ENCODE measurements at regions not wholly inside any gene's neighbourhood (a gene's known extent, or its start where the extent isn't known, plus 50 kb on each side); places are given as distances from the start of the nearest gene placed in this dataset.

DNA sequence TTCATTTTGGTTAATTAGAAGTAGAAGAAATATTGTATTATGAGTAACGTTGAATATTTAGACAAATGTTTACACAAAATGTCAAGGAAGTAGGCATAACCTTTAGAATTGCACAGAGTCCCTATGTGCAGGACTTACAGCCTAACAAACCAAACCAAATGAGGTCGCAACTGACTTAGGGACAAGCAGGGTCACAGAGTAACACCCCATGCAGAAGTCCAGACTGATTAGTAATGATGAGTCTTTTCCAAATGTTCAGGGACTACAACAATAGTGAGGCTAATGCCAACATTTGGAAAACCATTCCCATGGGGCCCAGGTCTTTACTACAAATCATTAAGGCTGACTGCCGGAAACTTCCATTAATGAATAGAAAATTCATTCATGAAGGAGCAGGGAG, 452.5 kb upstream of the CHAC2 start:
- Histone ChIP-seq H3K9me3 (ENCODE audit: control insufficient read depth, insufficient read depth, low read depth, low read length) (no peaks in the 10 kb centered on the region), H3K4me1 (ENCODE audit: control insufficient read depth, insufficient read depth, low read length) (no peaks in the 10 kb centered on the region), H3K27ac (ENCODE audit: extremely low read depth, low read depth, low read length) (no peak overlapping the region), H3K4me3 (ENCODE audit: low read depth, low read length) (no peak overlapping the region), H3K36me3 (ENCODE audit: control insufficient read depth in 2 of 2, insufficient read depth in 1 of 2, low read length in 2 of 2) (no peaks in the 10 kb centered on the region)
- ChIA-PET POLR2A (no interaction called here), CTCF (no interaction called here)
- TF ChIP-seq ZNF596 (tag by site-specific recombination; IDR thresholded peaks at IDR 0.05) (no peak), ZNF239 (tag by site-specific recombination; IDR thresholded peaks at IDR 0.05) (no peak), ZNF677 (tag by site-specific recombination; IDR thresholded peaks at IDR 0.05) (no peak), ZNF707 (tag by site-specific recombination; IDR thresholded peaks at IDR 0.05) (no peak), ZNF366 (tag by site-specific recombination; conservative IDR thresholded peaks at IDR 0.05) (no peak), ZNF266 (tag by site-specific recombination; IDR thresholded peaks at IDR 0.05; ENCODE audit: low read depth) (no peak), GLIS1 (tag by site-specific recombination; IDR thresholded peaks at IDR 0.05) (no peak), INSM2 (tag by site-specific recombination; IDR thresholded peaks at IDR 0.05) (no peak), ZNF548 (tag by site-specific recombination; IDR thresholded peaks at IDR 0.05) (no peak), SETDB1 (IDR thresholded peaks at IDR 0.05; ENCODE audit: insufficient read length, low read length) (no peak), ZNF16 (tag by site-specific recombination; IDR thresholded peaks at IDR 0.05; ENCODE audit: low read depth) (no peak), ZIC2 (tag by site-specific recombination; IDR thresholded peaks at IDR 0.05) (no peak), ZBTB7A (tag by site-specific recombination; IDR thresholded peaks at IDR 0.05; ENCODE audit: low read depth) (no peak), WT1 (tag by site-specific recombination; IDR thresholded peaks at IDR 0.05) (no peak), ZNF514 (tag by site-specific recombination; IDR thresholded peaks at IDR 0.05) (no peak)
- TF ChIP-seq, protein P1, sequence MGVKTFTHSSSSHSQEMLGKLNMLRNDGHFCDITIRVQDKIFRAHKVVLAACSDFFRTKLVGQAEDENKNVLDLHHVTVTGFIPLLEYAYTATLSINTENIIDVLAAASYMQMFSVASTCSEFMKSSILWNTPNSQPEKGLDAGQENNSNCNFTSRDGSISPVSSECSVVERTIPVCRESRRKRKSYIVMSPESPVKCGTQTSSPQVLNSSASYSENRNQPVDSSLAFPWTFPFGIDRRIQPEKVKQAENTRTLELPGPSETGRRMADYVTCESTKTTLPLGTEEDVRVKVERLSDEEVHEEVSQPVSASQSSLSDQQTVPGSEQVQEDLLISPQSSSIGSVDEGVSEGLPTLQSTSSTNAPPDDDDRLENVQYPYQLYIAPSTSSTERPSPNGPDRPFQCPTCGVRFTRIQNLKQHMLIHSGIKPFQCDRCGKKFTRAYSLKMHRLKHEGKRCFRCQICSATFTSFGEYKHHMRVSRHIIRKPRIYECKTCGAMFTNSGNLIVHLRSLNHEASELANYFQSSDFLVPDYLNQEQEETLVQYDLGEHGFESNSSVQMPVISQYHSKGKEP (tag by site-specific recombination; IDR thresholded peaks at IDR 0.05), result no peak
- TF ChIP-seq, protein P2, sequence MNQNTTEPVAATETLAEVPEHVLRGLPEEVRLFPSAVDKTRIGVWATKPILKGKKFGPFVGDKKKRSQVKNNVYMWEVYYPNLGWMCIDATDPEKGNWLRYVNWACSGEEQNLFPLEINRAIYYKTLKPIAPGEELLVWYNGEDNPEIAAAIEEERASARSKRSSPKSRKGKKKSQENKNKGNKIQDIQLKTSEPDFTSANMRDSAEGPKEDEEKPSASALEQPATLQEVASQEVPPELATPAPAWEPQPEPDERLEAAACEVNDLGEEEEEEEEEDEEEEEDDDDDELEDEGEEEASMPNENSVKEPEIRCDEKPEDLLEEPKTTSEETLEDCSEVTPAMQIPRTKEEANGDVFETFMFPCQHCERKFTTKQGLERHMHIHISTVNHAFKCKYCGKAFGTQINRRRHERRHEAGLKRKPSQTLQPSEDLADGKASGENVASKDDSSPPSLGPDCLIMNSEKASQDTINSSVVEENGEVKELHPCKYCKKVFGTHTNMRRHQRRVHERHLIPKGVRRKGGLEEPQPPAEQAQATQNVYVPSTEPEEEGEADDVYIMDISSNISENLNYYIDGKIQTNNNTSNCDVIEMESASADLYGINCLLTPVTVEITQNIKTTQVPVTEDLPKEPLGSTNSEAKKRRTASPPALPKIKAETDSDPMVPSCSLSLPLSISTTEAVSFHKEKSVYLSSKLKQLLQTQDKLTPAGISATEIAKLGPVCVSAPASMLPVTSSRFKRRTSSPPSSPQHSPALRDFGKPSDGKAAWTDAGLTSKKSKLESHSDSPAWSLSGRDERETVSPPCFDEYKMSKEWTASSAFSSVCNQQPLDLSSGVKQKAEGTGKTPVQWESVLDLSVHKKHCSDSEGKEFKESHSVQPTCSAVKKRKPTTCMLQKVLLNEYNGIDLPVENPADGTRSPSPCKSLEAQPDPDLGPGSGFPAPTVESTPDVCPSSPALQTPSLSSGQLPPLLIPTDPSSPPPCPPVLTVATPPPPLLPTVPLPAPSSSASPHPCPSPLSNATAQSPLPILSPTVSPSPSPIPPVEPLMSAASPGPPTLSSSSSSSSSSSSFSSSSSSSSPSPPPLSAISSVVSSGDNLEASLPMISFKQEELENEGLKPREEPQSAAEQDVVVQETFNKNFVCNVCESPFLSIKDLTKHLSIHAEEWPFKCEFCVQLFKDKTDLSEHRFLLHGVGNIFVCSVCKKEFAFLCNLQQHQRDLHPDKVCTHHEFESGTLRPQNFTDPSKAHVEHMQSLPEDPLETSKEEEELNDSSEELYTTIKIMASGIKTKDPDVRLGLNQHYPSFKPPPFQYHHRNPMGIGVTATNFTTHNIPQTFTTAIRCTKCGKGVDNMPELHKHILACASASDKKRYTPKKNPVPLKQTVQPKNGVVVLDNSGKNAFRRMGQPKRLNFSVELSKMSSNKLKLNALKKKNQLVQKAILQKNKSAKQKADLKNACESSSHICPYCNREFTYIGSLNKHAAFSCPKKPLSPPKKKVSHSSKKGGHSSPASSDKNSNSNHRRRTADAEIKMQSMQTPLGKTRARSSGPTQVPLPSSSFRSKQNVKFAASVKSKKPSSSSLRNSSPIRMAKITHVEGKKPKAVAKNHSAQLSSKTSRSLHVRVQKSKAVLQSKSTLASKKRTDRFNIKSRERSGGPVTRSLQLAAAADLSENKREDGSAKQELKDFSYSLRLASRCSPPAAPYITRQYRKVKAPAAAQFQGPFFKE (tag by site-specific recombination; IDR thresholded peaks at IDR 0.05; ENCODE audit: borderline replicate concordance), result no peak

- Histone ChIP-seq H3K9me3 (ENCODE audit: control insufficient read depth, insufficient read depth, low read depth, low read length) (no peaks in the 10 kb centered on the region), H3K27ac (ENCODE audit: extremely low read depth, low read depth, low read length) (no peak overlapping the region), H3K4me3 (ENCODE audit: low read depth, low read length) (no peak overlapping the region), H3K4me1 (ENCODE audit: control insufficient read depth, insufficient read depth, low read length) (no peaks in the 10 kb centered on the region), H3K36me3 (ENCODE audit: control insufficient read depth in 2 of 2, insufficient read depth in 1 of 2, low read length in 2 of 2) (no peaks in the 10 kb centered on the region)
- ChIA-PET CTCF (interaction anchor here (0.6 kb wide), 1 partner anchor 498 kb away, joined by 3 read pairs; no protein-coding TSS in a partner anchor), POLR2A (no interaction called here)
- TF ChIP-seq ZNF776 (tag by site-specific recombination; IDR thresholded peaks at IDR 0.05; ENCODE audit: borderline replicate concordance), result no peak
- TF ChIP-seq, protein P3, sequence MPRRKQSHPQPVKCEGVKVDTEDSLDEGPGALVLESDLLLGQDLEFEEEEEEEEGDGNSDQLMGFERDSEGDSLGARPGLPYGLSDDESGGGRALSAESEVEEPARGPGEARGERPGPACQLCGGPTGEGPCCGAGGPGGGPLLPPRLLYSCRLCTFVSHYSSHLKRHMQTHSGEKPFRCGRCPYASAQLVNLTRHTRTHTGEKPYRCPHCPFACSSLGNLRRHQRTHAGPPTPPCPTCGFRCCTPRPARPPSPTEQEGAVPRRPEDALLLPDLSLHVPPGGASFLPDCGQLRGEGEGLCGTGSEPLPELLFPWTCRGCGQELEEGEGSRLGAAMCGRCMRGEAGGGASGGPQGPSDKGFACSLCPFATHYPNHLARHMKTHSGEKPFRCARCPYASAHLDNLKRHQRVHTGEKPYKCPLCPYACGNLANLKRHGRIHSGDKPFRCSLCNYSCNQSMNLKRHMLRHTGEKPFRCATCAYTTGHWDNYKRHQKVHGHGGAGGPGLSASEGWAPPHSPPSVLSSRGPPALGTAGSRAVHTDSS (tag by site-specific recombination; IDR thresholded peaks at IDR 0.05), result no peak
- no peak for TF ChIP-seq OVOL3 (tag by site-specific recombination; IDR thresholded peaks at IDR 0.05)
- no peak for TF ChIP-seq KLF16 (tag by site-specific recombination; IDR thresholded peaks at IDR 0.05)
- TF ChIP-seq ZNF239 (tag by site-specific recombination; IDR thresholded peaks at IDR 0.05), result no peak
- TF ChIP-seq ZNF211 (tag by site-specific recombination; IDR thresholded peaks at IDR 0.05; ENCODE audit: low read depth), result no peak
- no peak for TF ChIP-seq ZNF792 (tag by site-specific recombination; IDR thresholded peaks at IDR 0.05)
Observed at GRCh38 chr2:53314718-53315117, 452.9 kb upstream of the CHAC2 start.
